Left kidney (tissue), 1 donor: ENCODE measurements at regions not wholly inside any gene's neighbourhood (a gene's known extent, or its start where the extent isn't known, plus 50 kb on each side); places are given as distances from the start of the nearest gene placed in this dataset.

Source experiments
- DNase-seq: peaks from one replicate; pipeline ENCODE4 v3.0.0-alpha.2; 2013

DNA sequence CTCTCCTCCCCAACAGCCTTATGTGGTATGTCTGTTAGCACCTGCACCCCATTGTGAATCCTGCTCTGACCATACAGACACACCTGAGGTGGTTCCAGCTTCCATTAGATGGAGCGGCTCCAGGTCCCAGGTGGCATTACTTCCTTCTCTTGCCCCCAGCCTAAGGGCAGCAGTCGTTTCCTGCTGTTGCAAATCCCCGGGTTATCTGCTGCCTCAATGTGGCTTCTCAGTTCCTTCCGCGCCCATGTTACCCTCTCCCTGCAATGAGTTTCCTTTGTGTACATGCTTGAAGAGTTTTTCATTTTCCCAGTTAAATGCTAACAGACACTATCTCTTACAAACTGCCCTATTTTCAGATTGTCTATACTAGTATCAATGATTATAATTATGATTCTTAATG lies 62.8 kb upstream of the PRKCQ start:
- no peak for DNase-seq

DNA sequence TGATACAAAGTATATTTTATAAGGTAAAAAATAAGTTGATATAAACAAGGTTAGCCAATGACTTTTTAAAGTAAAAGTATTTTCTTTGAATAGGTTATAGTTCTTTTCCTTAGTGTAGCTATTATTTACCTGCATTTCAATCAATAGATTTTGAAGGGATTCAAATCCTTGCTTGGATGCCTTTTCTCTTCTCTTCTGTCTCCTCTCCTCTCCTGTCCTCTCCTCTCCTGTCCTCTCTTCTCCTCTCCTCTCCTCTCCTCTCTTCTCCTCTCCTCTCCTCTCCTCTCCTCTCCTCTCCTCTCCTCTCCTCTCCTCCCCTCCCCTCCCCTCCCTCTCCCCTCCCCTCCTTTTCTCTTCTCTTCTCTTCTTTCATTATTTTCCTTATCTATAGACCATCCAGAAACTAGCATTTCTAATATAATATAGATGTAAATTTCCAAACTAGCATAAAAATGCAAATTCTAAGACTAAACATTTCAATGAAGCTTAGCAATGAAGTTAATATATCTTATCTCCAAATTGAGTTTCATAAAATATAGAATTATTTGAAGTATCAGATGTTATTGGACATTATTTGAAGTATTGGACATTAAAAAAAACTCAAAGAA lies 60.5 kb upstream of the PRKCQ start:
- DNase-seq, result no peak

DNA sequence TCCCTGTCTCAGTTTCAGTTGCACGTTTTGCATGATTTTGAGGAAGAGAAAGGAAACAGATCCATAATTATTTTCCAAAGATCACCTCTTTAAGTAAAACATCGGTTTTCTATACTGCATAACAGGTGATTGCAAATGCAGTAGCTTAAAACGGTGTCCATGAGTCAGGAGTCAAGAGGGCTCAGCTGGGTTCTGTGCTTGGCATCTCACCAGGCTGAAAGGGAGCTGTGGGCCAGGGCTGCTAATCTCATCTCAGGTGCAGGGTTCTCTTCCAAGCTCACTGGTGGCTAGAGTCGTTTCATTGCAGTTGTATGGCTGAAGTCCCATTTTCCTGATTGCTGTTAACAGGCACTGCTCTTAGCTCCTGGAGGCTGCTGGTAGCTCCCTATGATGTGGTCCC lies 57.0 kb upstream of the PRKCQ start:
- no peak for DNase-seq

DNA sequence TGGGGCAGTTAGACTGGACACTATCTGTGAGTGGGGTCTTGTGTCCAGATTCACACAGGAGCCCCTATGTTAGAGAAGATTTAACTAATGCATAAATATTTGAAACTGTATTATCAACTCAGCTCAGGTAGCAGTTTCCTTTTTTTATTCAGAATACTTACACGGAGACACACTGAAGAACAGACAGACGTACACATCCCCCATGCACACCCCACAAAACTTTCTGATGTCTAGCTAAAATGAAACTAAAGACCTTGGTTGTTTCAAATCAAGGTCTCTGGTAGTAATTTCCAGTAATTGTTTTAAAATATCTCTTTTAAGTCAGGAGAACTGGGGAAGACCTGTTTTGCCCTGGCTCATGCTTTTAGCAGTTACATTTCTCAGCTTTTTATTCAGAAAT lies 55.7 kb upstream of the PRKCQ start:
- DNase-seq, result no peak
